H1 (cell line): ENCODE measurements at regions not wholly inside any gene's neighbourhood (a gene's known extent, or its start where the extent isn't known, plus 50 kb on each side); places are given as distances from the start of the nearest gene placed in this dataset.

Experiments
- CTCF ChIA-PET: fragments of 300-600 bp; sonication (Branson Sonifier 250); formaldehyde crosslinking; loops from one replicate; lab custom pipeline; 2021; ENCODE audit not compliant: partially characterized antibody; lab: Charles Lee
- POLR2A ChIA-PET: fragments of 300-600 bp; sonication (Branson Sonifier 250); formaldehyde crosslinking; loops from one replicate; lab custom pipeline; 2021; ENCODE audit warnings: inconsistent platforms; ENCODE audit not compliant: partially characterized antibody; lab: Charles Lee
- DNase-seq, 2 experiments: peaks; one replicate each; pipeline versions ENCODE4 v3.0.0 to v3.0.0-alpha.2; 2010 to 2022; ENCODE audit warnings: low spot score in 2 of 2, low read depth in 1 of 2, mixed read lengths in 1 of 2
- FAIRE-seq: peaks from 2 replicates; lab custom pipeline; 2011; peaks lifted over from hg19 to GRCh38; lab: Jason Lieb, UNC
- H2AFZ ChIP-seq: 2 replicates; pipeline ENCODE4 v1.8.1; 2012; ENCODE audit warnings: low read length, inconsistent platforms
- H2AK5ac ChIP-seq: 2 replicates; pipeline ENCODE4 v1.6.1; 2013; ENCODE audit warnings: low read depth, low read length
- H2BK120ac ChIP-seq: replicated peaks from 2 replicates; pipeline ENCODE3; 2013; ENCODE audit warnings: low read depth, low read length, inconsistent platforms
- H2BK12ac ChIP-seq: 2 replicates; pipeline ENCODE4 v1.6.1; 2013; ENCODE audit warnings: low read depth, low read length
- H2BK15ac ChIP-seq: 2 replicates; pipeline ENCODE4 v1.6.1; 2013; ENCODE audit warnings: low read length
- H2BK20ac ChIP-seq: 2 replicates; pipeline ENCODE4 v1.6.1; 2013; ENCODE audit warnings: low read length
- H2BK5ac ChIP-seq: 2 replicates; pipeline ENCODE4 v1.6.1; 2013; ENCODE audit warnings: low read depth, low read length
- H3K14ac ChIP-seq: 2 replicates; pipeline ENCODE4 v1.6.1; 2013; ENCODE audit warnings: inconsistent platforms; ENCODE audit not compliant: insufficient read length
- H3K18ac ChIP-seq: 2 replicates; pipeline ENCODE4 v1.6.1; 2013; ENCODE audit warnings: low read length; ENCODE audit errors: extremely low read depth
- H3K23ac ChIP-seq: 2 replicates; pipeline ENCODE4 v1.6.1; 2013; ENCODE audit warnings: inconsistent platforms; ENCODE audit not compliant: insufficient read length
- H3K23me2 ChIP-seq: 2 replicates; pipeline ENCODE4 v1.6.1; 2013; ENCODE audit warnings: low read depth, low read length
- H3K27ac ChIP-seq: 2 replicates; pipeline ENCODE4 v1.6.1; 2011; ENCODE audit warnings: low read depth, low read length, inconsistent platforms
- H3K27me3 ChIP-seq, 4 experiments: replicated peaks in 1 of 4; 1 replicate in 1 of 4; 2 replicates in 3 of 4; pipeline versions ENCODE4 v1.6.1 to v1.8.1; 2011 to 2013; ENCODE audit warnings: low read length in 3 of 4, mild to moderate bottlenecking in 3 of 4, inconsistent platforms in 2 of 4, mixed read lengths in 2 of 4, moderate library complexity in 1 of 4; ENCODE audit not compliant: control insufficient read depth in 3 of 4, insufficient read depth in 3 of 4; ENCODE audit errors: extremely low read depth in 1 of 4
- H3K36me3 ChIP-seq, 4 experiments: 2 replicates each; pipeline versions ENCODE4 v1.6.1 to v1.8.1; 2011 to 2013; ENCODE audit warnings: mild to moderate bottlenecking in 4 of 4, low read length in 3 of 4, moderate library complexity in 2 of 4, control low read depth in 1 of 4, inconsistent platforms in 1 of 4; ENCODE audit not compliant: insufficient read depth in 4 of 4, control insufficient read depth in 2 of 4
- H3K4ac ChIP-seq: replicated peaks from 2 replicates; pipeline ENCODE3; 2013; ENCODE audit warnings: low read length, low read depth, mixed read lengths, inconsistent platforms; ENCODE audit not compliant: insufficient read length
- H3K4me1 ChIP-seq, 4 experiments: replicated peaks in 1 of 4; 1 replicate in 1 of 4; 2 replicates in 3 of 4; pipeline versions ENCODE4 v1.6.1 to v1.8.1; 2011 to 2013; ENCODE audit warnings: low read length in 3 of 4, inconsistent platforms in 2 of 4, mixed read lengths in 1 of 4; ENCODE audit not compliant: insufficient read depth in 4 of 4, control insufficient read depth in 3 of 4
- H3K4me2 ChIP-seq, 2 experiments: 2 replicates each; pipeline versions ENCODE4 v1.6.1 to v1.8.1; 2011 to 2013; ENCODE audit warnings: low read depth in 2 of 2, low read length in 2 of 2, control low read depth in 1 of 2, inconsistent platforms in 1 of 2, mild to moderate bottlenecking in 1 of 2; ENCODE audit not compliant: insufficient read depth in 1 of 2
- H3K4me3 ChIP-seq, 4 experiments: fragments of 200-600, 300-600 bp in 1 of 4; sonication (generic), shearing (Covaris generic), sonication (Bioruptor Twin) in 1 of 4; 2 replicates each; pipeline versions ENCODE4 v1.5.1 to v1.8.1; 2011 to 2016; ENCODE audit warnings: low read length in 4 of 4, low read depth in 3 of 4, control low read depth in 2 of 4, inconsistent platforms in 2 of 4, mild to moderate bottlenecking in 2 of 4, mixed read lengths in 1 of 4, moderate library complexity in 1 of 4; ENCODE audit not compliant: insufficient read depth in 2 of 4; ENCODE audit errors: extremely low read depth in 1 of 4
- H3K56ac ChIP-seq: replicated peaks from 2 replicates; pipeline ENCODE3; 2013; ENCODE audit warnings: low read depth, mild to moderate bottlenecking, mixed read lengths, low read length, inconsistent platforms; ENCODE audit not compliant: insufficient read length
- H3K79me1 ChIP-seq: 2 replicates; pipeline ENCODE4 v1.6.1; 2013; ENCODE audit warnings: low read depth, low read length, control low read depth
- H3K79me2 ChIP-seq, 2 experiments: 2 replicates each; pipeline versions ENCODE4 v1.6.1 to v1.8.1; 2012 to 2013; ENCODE audit warnings: low read length in 2 of 2, mild to moderate bottlenecking in 2 of 2, inconsistent platforms in 1 of 2; ENCODE audit not compliant: insufficient read depth in 2 of 2, control insufficient read depth in 1 of 2
- H3K9ac ChIP-seq, 4 experiments: replicated peaks in 1 of 4; 1 replicate in 1 of 4; 2 replicates in 3 of 4; pipeline versions ENCODE4 v1.6.1 to v1.8.1; 2011 to 2013; ENCODE audit warnings: low read depth in 3 of 4, low read length in 3 of 4, control low read depth in 2 of 4, mild to moderate bottlenecking in 2 of 4, moderate library complexity in 2 of 4, inconsistent platforms in 1 of 4; ENCODE audit errors: extremely low read depth in 1 of 4
- H3K9me3 ChIP-seq, 2 experiments: 2 replicates each; pipeline versions ENCODE4 v1.6.1 to v1.8.1; 2012 to 2013; ENCODE audit warnings: mild to moderate bottlenecking in 2 of 2, moderate library complexity in 2 of 2, control low read depth in 1 of 2, inconsistent platforms in 1 of 2, low read depth in 1 of 2, low read length in 1 of 2, mixed read lengths in 1 of 2; ENCODE audit not compliant: insufficient read depth in 2 of 2
- H4K20me1 ChIP-seq, 2 experiments: replicated peaks in 1 of 2; 2 replicates each; pipeline versions ENCODE3 to v1.8.1; 2011 to 2013; ENCODE audit warnings: inconsistent platforms in 2 of 2, low read length in 2 of 2, mild to moderate bottlenecking in 1 of 2; ENCODE audit not compliant: insufficient read depth in 2 of 2, control insufficient read depth in 1 of 2
- H4K5ac ChIP-seq: 2 replicates; pipeline ENCODE4 v1.6.1; 2013; ENCODE audit warnings: low read length, low read depth, mixed read lengths, inconsistent platforms; ENCODE audit not compliant: insufficient read length
- H4K8ac ChIP-seq: 2 replicates; pipeline ENCODE4 v1.8.0; 2013; ENCODE audit warnings: mild to moderate bottlenecking, moderate library complexity, low read length, inconsistent platforms; ENCODE audit not compliant: insufficient read depth; ENCODE audit errors: extremely low read depth
- H4K91ac ChIP-seq: replicated peaks from 2 replicates; pipeline ENCODE3; 2013; ENCODE audit warnings: low read length, mixed read lengths, inconsistent platforms; ENCODE audit not compliant: insufficient read length
- BRCA1 ChIP-seq: IDR thresholded peaks from 2 replicates; pipeline ENCODE4 v1.6.1; 2012; ENCODE audit warnings: low read depth, low read length, improper control_type of control experiment
- KDM1A ChIP-seq: fragments of 200-600, 300-600 bp; sonication (generic); IDR thresholded peaks from 2 replicates; pipeline ENCODE4 v1.7.1; 2016; ENCODE audit warnings: mild to moderate bottlenecking, low read length, borderline replicate concordance
- KDM4A ChIP-seq: IDR thresholded peaks from one replicate; pipeline ENCODE4 v1.7.1; 2012; ENCODE audit warnings: low read depth, mild to moderate bottlenecking, moderate library complexity, low read length, inconsistent platforms; ENCODE audit not compliant: severe bottlenecking
- POLR2A ChIP-seq, 2 experiments: IDR thresholded peaks; 1 replicate in 1 of 2; 2 replicates in 1 of 2; pipeline ENCODE4 v1.6.1; 2011; ENCODE audit warnings: low read depth in 2 of 2, low read length in 2 of 2, mild to moderate bottlenecking in 2 of 2; ENCODE audit errors: control extremely low read depth in 1 of 2
- POLR2AphosphoS5 ChIP-seq: IDR thresholded peaks from 2 replicates; pipeline ENCODE4 v1.6.1; 2011; ENCODE audit warnings: low read depth, low read length
- RFX5 ChIP-seq: IDR thresholded peaks from 2 replicates; pipeline ENCODE4 v1.6.1; 2011; ENCODE audit warnings: low read depth, low read length, improper control_type of control experiment, borderline replicate concordance
- SIN3A ChIP-seq, 2 experiments: IDR thresholded peaks in 1 of 2; conservative IDR thresholded peaks in 1 of 2; 2 replicates each; pipeline ENCODE4 v1.6.1; 2011 to 2012; ENCODE audit warnings: low read length in 2 of 2, improper control_type of control experiment in 1 of 2, low read depth in 1 of 2, mild to moderate bottlenecking in 1 of 2
- TAF7 ChIP-seq: optimal IDR thresholded peaks from 2 replicates; pipeline ENCODE3; 2011; ENCODE audit warnings: low read depth, mild to moderate bottlenecking, inconsistent platforms, low read length, moderate library complexity, borderline replicate concordance
- TBP ChIP-seq: IDR thresholded peaks from 2 replicates; pipeline ENCODE4 v1.6.1; 2011; ENCODE audit warnings: low read depth, low read length, improper control_type of control experiment
- TEAD4 ChIP-seq: IDR thresholded peaks from 2 replicates; pipeline ENCODE4 v1.6.1; 2012; ENCODE audit warnings: low read depth, low read length, inconsistent platforms, mixed read lengths
- WGBS, 2 experiments: shearing (Covaris generic) in 1 of 2; methylation state at CpG; one replicate each; pipeline versions ENCODE4 v1.1.6 to v1.1.7; 2013 to 2015; ENCODE audit warnings: low lambda C conversion rate in 2 of 2, mixed read lengths in 2 of 2, inconsistent platforms in 1 of 2, low coverage in 1 of 2, missing lambda C conversion rate in 1 of 2; ENCODE audit not compliant: insufficient replicate concordance in 2 of 2, insufficient coverage in 1 of 2, insufficient read length in 1 of 2; ENCODE audit errors: extremely low coverage in 1 of 2, missing lambda C conversion rate in 1 of 2; 5-methylcytosine and 5-hydroxymethylcytosine counted together
- TF ChIP-seq, protein P1 (sequence below), 3 experiments: IDR thresholded peaks; 1 replicate in 2 of 3; 2 replicates in 1 of 3; pipeline versions ENCODE4 v1.5.1 to v1.6.1; 2011; ENCODE audit warnings: low read length in 3 of 3, mild to moderate bottlenecking in 3 of 3, inconsistent platforms in 2 of 3, low read depth in 1 of 3, moderate library complexity in 1 of 3; ENCODE audit not compliant: insufficient read depth in 1 of 3; ENCODE audit errors: control extremely low read depth in 1 of 3
- TF ChIP-seq, protein P2 (sequence below): IDR thresholded peaks from 2 replicates; pipeline ENCODE4 v1.6.1; 2011; ENCODE audit warnings: low read depth, mild to moderate bottlenecking, low read length; ENCODE audit not compliant: insufficient read depth

GRCh38 chr11:57900320-57900719, 123.4 kb upstream of the OR9Q1 start:
- POLR2A ChIA-PET = no interaction called here
- WGBS, 2 experiments = 89% methylated on average over 1 of the region's 1 CpG; no CpG with 5 or more reads in 1 of the 2 experiments
- H4K5ac ChIP-seq = no peak overlapping the region
- TF ChIP-seq POLR2A (IDR thresholded peaks at IDR 0.05; ENCODE audit: control extremely low read depth in 1 of 2, low read depth in 2 of 2, low read length in 2 of 2) (no peak), TBP (no peak), TEAD4 (no peak), BRCA1 (no peak), KDM4A (no peak), POLR2AphosphoS5 (no peak), KDM1A (no peak), TAF7 (no peak), RFX5 (no peak), SIN3A (conservative IDR thresholded peaks at IDR 0.05 in 1 of 2, IDR thresholded peaks at IDR 0.05 in 1 of 2; ENCODE audit: low read depth in 1 of 2, low read length in 2 of 2) (no peak)
- TF ChIP-seq, protein P1, sequence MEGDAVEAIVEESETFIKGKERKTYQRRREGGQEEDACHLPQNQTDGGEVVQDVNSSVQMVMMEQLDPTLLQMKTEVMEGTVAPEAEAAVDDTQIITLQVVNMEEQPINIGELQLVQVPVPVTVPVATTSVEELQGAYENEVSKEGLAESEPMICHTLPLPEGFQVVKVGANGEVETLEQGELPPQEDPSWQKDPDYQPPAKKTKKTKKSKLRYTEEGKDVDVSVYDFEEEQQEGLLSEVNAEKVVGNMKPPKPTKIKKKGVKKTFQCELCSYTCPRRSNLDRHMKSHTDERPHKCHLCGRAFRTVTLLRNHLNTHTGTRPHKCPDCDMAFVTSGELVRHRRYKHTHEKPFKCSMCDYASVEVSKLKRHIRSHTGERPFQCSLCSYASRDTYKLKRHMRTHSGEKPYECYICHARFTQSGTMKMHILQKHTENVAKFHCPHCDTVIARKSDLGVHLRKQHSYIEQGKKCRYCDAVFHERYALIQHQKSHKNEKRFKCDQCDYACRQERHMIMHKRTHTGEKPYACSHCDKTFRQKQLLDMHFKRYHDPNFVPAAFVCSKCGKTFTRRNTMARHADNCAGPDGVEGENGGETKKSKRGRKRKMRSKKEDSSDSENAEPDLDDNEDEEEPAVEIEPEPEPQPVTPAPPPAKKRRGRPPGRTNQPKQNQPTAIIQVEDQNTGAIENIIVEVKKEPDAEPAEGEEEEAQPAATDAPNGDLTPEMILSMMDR (IDR thresholded peaks at IDR 0.05; ENCODE audit: control extremely low read depth in 1 of 3, insufficient read depth in 1 of 3, low read depth in 1 of 3, low read length in 3 of 3) = no peak
- TF ChIP-seq, protein P2, sequence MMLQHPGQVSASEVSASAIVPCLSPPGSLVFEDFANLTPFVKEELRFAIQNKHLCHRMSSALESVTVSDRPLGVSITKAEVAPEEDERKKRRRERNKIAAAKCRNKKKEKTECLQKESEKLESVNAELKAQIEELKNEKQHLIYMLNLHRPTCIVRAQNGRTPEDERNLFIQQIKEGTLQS = no peak

More at GRCh38 chr11:57900320-57900719, 123.4 kb upstream of the OR9Q1 start:
- no peak overlapping the region for H4K8ac ChIP-seq
- no peak overlapping the region for H3K4me3 ChIP-seq
- H3K27ac ChIP-seq = no peak overlapping the region
- H3K4ac ChIP-seq = no peak overlapping the region
- H3K4me1 ChIP-seq = peaks cover 0 to 3% (median 0%) of the 10 kb centered on the region in 4 experiments; a peak in 1 of 7 replicates
- no peak overlapping the region for H2AK5ac ChIP-seq
- no peak overlapping the region for H2BK120ac ChIP-seq
- CTCF ChIA-PET = no interaction called here
- H4K91ac ChIP-seq = no peak overlapping the region
- FAIRE-seq (no peak), DNase-seq (no peak)
- H2BK20ac ChIP-seq = no peak overlapping the region
- no peak overlapping the region for H2BK15ac ChIP-seq
- no peak overlapping the region for H2BK5ac ChIP-seq
- no peaks in the 10 kb centered on the region for H3K27me3 ChIP-seq
- H3K14ac ChIP-seq = no peak overlapping the region
- no peak overlapping the region for H2AFZ ChIP-seq
- no peaks in the 10 kb centered on the region for H3K79me2 ChIP-seq
- no peak overlapping the region for H2BK12ac ChIP-seq
- no peak overlapping the region for H3K56ac ChIP-seq
- H3K23ac ChIP-seq = no peak overlapping the region
- peaks cover 1 to 3% of the 10 kb centered on the region in 2 experiments; a peak in 3 of 4 replicates for H3K9me3 ChIP-seq
- H4K20me1 ChIP-seq = no peaks in the 10 kb centered on the region
- no peak overlapping the region for H3K18ac ChIP-seq
- H3K4me2 ChIP-seq = no peak overlapping the region
- H3K79me1 ChIP-seq = no peaks in the 10 kb centered on the region
- H3K23me2 ChIP-seq = no peaks in the 10 kb centered on the region
- no peaks in the 10 kb centered on the region for H3K36me3 ChIP-seq
- no peak overlapping the region for H3K9ac ChIP-seq
